Esophagus squamous epithelium (tissue), 5 donors: ENCODE measurements at regions not wholly inside any gene's neighbourhood (a gene's known extent, or its start where the extent isn't known, plus 50 kb on each side); places are given as distances from the start of the nearest gene placed in this dataset.

Experiments
- DNase-seq: peaks from one replicate; lab custom pipeline; 2025; lab: John Stamatoyannopoulos, UW
- H3K27ac ChIP-seq, 4 donors: fragments of 200-600 bp; sonication (generic); one replicate each; pipeline ENCODE4 v1.5.1; 2016 to 2019; ENCODE audit warnings: mild to moderate bottlenecking in 1 of 4
- H3K27me3 ChIP-seq, 4 donors: fragments of 200-600 bp; sonication (generic); 1 replicate in 3 of 4; 2 replicates in 1 of 4; pipeline versions ENCODE4 v1.5.1 to v1.6.0; 2017 to 2021; ENCODE audit warnings: antibody characterized with exemption in 1 of 4
- H3K36me3 ChIP-seq, 3 donors: fragments of 200-600 bp; sonication (generic); one replicate each; pipeline ENCODE4 v1.5.1; 2016 to 2019
- H3K4me1 ChIP-seq, 3 donors: fragments of 200-600 bp; sonication (generic); one replicate each; pipeline ENCODE4 v1.5.1; 2017 to 2019
- H3K4me3 ChIP-seq, 4 donors: fragments of 200-600 bp; sonication (generic); 1 replicate in 3 of 4; 2 replicates in 1 of 4; pipeline ENCODE4 v1.5.1; 2016 to 2019; ENCODE audit warnings: mild to moderate bottlenecking in 2 of 4, moderate library complexity in 1 of 4
- H3K9me3 ChIP-seq, 3 donors: fragments of 200-600 bp; sonication (generic); one replicate each; pipeline ENCODE4 v1.5.1; 2016 to 2019
- CTCF ChIP-seq, 6 experiments: fragments of 450-650 bp in 4 of 6; fragments of 200-600 bp in 2 of 6; sonication (generic) in 2 of 6; IDR thresholded peaks; one replicate each; pipeline ENCODE4 v1.5.1; 2016 to 2019; ENCODE audit warnings: antibody characterized with exemption in 6 of 6, mild to moderate bottlenecking in 4 of 6, moderate library complexity in 4 of 6
- POLR2A ChIP-seq, 4 donors: fragments of 450-650 bp; IDR thresholded peaks; one replicate each; pipeline ENCODE4 v1.6.1; 2017; ENCODE audit warnings: antibody characterized with exemption in 4 of 4, mild to moderate bottlenecking in 4 of 4, moderate library complexity in 3 of 4
- WGBS, 2 donors: methylation state at CpG; one replicate each; pipeline ENCODE4 v1.1.5; 2018; 5-methylcytosine and 5-hydroxymethylcytosine counted together
- intact Hi-C: fragments of 100-400 bp; cut with DNase I; formaldehyde crosslinking; loops from one replicate; pipeline ENCODE4 v1.15.0; 2022
- donor health status: DM: yes; HTN: yes; CAD: no.

DNA sequence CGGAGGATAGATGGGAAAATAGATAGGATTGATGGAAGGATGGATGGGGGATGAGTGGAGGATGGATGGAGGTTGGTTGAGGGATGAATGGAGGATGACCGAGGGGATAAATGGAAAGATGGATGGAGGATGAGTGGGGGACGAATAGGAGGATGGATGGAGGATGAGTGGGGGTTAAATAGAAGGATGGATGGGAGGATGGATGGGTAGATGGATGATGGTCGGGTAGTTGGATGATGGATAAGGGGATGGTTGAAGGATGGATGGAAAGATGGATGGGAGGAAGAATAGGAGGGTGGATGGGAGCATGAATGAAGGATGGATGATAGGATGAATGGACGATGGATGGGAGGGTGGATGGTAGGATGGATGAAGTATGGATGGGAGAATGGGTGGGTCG, 219.3 kb upstream of the IER5L start:
- intact Hi-C loops, result no loop called here
- no peak overlapping the region for H3K4me3 ChIP-seq
- H3K27me3 ChIP-seq, result no peaks in the 10 kb centered on the region
- H3K4me1 ChIP-seq, result peaks cover 2 to 12% (median 6%) of the 10 kb centered on the region in 3 donors
- WGBS, 2 donors, result 81 to 87% methylated on average over 6 of the region's 6 CpGs
- no peak for TF ChIP-seq CTCF (IDR thresholded peaks at IDR 0.05)
- no peak for TF ChIP-seq POLR2A (IDR thresholded peaks at IDR 0.05)
- DNase-seq, result no peak
- no peaks in the 10 kb centered on the region for H3K9me3 ChIP-seq
- H3K27ac ChIP-seq, result no peak overlapping the region
- no peaks in the 10 kb centered on the region for H3K36me3 ChIP-seq

DNA sequence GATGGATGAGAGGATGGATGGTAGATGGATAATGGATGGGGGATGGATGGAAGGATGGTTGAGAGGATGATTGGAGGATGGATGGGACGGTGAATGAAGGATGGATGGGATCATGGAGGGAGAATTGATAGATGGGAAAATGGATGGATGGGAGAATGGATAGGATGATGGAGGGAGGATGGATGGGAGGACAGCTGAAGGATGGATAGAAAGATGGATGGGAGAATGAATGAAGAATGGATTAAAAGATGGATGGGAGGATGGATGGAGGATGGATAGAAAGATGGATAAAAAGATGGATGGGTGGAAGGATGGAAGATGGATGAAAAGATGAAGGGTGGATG, 218.3 kb upstream of the IER5L start:
- H3K27ac ChIP-seq, result no peak overlapping the region
- TF ChIP-seq CTCF (IDR thresholded peaks at IDR 0.05) (no peak), POLR2A (IDR thresholded peaks at IDR 0.05) (no peak)
- DNase-seq, result no peak
- H3K4me3 ChIP-seq, result no peak overlapping the region
- H3K27me3 ChIP-seq, result no peaks in the 10 kb centered on the region
- peaks cover 0 to 3% (median 0%) of the 10 kb centered on the region in 3 donors for H3K4me1 ChIP-seq
- no peaks in the 10 kb centered on the region for H3K36me3 ChIP-seq
- H3K9me3 ChIP-seq, result no peaks in the 10 kb centered on the region
- WGBS, 2 donors, result 77 to 82% methylated on average over 1 of the region's 1 CpG
- intact Hi-C loops, result no loop called here

DNA sequence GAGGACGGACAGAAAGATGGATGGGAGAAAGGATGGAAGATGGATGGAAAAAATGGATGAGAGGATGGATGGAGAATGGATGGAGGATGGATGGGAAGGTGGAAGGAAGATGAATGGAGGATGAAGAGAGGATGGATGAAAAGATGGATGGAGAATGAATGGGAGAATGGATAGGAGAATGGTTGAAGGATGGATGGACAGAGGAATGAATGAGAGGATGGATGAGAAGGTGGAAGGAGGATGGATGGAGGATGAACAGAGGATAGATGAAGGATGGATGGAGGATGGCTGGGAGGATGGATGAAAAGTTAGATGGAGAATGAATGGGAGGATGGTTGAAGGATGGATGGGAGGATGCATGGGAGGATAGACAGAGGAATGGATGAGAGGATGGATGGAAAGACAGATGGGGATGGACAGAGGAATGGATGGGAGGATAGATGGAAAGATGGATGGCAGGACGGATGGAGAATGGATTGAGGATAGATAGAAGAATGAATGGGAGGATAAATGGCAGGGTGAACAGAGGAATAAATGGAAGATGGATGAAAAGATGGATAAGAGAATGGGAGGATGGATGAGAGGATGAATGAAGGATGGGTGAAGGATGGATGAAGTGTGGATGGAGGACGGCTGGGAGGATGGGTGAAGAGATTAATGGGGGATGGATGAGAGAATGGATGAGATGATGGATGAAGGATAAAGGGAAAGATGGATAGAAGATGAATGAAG, 217.7 kb upstream of the IER5L start:
- H3K9me3 ChIP-seq, result no peaks in the 10 kb centered on the region
- DNase-seq, result no peak
- no peak overlapping the region for H3K4me3 ChIP-seq
- no peaks in the 10 kb centered on the region for H3K4me1 ChIP-seq
- intact Hi-C loops, result no loop called here
- H3K36me3 ChIP-seq, result no peaks in the 10 kb centered on the region
- WGBS, 2 donors, result 63 to 75% methylated on average over 3 of the region's 3 CpGs
- TF ChIP-seq POLR2A (IDR thresholded peaks at IDR 0.05) (no peak), CTCF (IDR thresholded peaks at IDR 0.05) (no peak)
- H3K27ac ChIP-seq, result no peak overlapping the region
- no peaks in the 10 kb centered on the region for H3K27me3 ChIP-seq

DNA sequence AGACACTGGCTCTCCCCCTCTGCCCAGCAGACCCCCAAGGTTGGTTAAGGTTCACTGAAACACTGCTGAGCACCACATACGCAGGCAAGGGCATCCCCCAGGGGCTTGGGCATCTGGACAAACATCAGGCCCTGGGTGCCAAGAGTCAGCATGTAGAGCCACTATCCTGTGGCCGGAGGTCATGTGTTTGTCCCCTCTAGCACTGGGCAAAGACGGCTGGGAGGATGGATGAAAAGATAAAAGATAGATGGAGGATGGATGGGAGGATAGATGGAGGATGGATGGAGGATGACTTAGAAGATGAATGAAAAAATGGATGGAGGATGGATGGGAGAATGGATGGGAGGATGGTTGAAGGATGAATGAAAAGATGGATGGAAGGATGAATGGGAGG, 216.8 kb upstream of the IER5L start:
- Histone ChIP-seq H3K4me1 (no peaks in the 10 kb centered on the region), H3K27ac (no peak overlapping the region), H3K4me3 (no peak overlapping the region), H3K9me3 (no peaks in the 10 kb centered on the region), H3K27me3 (no peaks in the 10 kb centered on the region), H3K36me3 (no peaks in the 10 kb centered on the region)
- TF ChIP-seq CTCF (IDR thresholded peaks at IDR 0.05) (no peak), POLR2A (IDR thresholded peaks at IDR 0.05) (no peak)
- WGBS, 2 donors, result 68 to 82% methylated on average over 2 to 3 of the region's 3 CpGs
- intact Hi-C loops, result no loop called here
- DNase-seq, result no peak

GRCh38 chr9:129394061-129394885, 216.2 kb upstream of the IER5L start:
- Histone ChIP-seq H3K27me3 (no peaks in the 10 kb centered on the region), H3K4me3 (no peak overlapping the region), H3K4me1 (no peaks in the 10 kb centered on the region), H3K36me3 (no peaks in the 10 kb centered on the region), H3K27ac (no peak overlapping the region), H3K9me3 (no peaks in the 10 kb centered on the region)
- no peak for DNase-seq
- WGBS, 2 donors, result 69 to 74% methylated on average over 14 to 16 of the region's 25 CpGs
- intact Hi-C loops, result no loop called here
- no peak for TF ChIP-seq POLR2A (IDR thresholded peaks at IDR 0.05)
